GM18870 (cell line): ENCODE measurements at regions not wholly inside any gene's neighbourhood (a gene's known extent, or its start where the extent isn't known, plus 50 kb on each side); places are given as distances from the start of the nearest gene placed in this dataset.

ENCODE experiments used
- ATAC-seq: cut with Tn5 transposase; IDR thresholded peaks from one replicate; pipeline ENCODE4 v1.9.1; 2021; ENCODE audit warnings: moderate library complexity; ENCODE audit not compliant: unreplicated experiment

GRCh38 chr10:10110844-10111490 is 906.7 kb upstream of the CELF2 start:
- ATAC-seq: no peak

DNA sequence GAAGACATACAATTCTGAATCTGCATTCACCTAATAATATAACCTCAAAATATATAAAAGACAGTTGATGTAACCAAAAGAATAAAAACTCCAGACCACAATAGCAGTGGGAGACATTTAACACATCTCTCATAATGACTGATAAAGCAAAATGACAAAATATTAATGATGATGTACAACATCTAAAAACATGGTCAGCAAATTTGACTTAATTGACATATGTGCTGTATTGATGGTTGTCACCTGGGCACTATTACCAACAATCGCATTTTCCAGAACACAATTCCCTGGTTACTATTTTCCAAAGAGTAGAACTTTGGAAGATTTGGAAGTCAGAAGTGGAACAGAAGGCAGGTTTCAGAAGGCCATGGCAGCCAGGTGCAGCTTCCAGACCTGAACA is 899.5 kb upstream of the CELF2 start:
- ATAC-seq: no peak

DNA sequence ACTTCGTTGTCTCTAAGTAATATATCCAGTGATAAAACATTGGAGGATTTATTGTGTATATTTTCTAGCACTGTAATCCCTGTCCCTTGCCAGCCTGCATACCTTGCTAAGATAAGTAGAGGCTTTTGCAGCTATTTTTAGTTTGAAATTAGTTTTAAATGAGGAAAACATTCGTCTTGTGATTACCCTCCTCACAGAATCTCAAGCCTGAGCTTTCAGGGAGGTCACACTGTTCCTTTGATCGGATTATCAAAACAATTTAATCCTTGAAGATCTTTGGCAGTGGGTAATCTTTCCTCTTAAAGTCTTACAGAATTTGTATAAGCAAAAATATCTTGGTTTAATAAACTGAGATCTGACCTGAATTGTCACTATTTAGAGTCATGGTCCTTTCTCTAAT is 897.0 kb upstream of the CELF2 start:
- no peak for ATAC-seq

GRCh38 chr10:10125676-10126075 is 892.0 kb upstream of the CELF2 start:
- ATAC-seq: no peak

DNA sequence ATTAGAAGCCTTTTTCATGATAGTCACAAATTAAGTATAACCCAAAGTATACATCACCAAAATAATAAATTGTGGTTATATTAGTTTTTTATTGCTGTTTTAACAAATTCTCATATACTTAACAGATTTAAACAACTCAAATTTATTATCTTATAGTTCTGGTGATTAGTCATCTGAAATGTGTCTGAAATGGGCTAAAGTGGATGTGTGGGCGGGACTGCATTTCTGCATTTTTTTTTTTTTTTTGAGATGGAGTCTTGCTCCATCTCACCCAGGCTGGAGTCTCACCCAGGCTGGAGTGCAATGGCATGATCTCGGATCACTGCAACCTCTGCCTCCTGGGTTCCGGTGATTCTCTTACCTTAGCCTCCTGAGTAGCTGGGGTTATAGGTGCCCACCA is 891.5 kb upstream of the CELF2 start:
- no peak for ATAC-seq

DNA sequence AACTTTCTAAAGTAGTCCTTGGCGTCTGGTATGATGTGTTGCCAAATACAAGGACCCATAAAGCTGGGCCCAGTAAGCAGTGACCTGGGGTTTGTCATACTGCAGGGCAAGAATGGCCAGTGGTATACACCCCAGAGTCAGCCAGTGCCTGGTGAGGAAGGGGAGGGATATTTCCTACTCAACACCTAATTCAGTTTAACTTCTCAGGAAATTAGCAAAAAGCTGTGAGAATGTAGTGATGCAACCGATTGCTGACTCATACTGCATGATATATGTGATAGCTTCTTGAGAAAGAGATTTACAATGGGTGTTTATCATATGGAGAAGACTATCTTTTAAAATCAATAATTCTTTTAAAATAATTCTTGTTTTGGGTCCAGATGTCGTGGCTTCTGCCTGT is 889.3 kb upstream of the CELF2 start:
- no peak for ATAC-seq

DNA sequence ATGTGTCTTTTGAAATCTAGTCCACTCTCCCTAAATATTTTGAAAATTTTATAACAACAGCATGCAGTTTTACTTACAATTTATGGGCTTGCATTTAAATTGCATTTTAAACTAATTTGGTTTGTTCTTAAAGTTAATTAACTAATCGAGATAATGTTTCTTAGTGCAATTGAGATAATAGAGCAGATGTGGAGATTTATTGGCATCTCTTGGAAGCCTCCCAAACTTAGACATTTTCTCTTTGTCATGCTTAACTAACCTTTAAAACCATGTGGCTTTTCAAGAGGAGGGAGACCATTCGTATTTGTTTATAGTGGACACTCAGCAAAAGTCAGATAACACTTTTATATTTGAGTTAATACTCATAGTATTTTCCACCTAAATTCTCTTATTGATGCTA is 887.0 kb upstream of the CELF2 start:
- ATAC-seq: no peak

DNA sequence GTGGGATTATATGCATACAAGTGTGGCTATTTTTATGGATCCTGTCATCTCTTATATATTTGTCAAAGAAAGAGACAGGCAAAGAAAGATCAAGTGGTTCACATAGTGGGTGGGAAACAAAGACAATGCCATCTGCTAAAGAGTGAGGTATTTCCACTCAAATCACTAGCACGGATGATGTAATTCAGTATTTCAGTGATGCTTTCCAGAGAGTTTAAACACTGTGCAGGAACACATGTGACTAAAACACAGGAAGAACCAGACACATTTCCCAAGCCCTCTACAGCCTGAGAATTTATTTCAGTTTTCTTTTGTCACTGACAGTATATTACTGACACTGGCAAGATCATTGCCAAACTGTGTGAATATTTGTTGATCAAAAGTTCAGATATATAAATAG is 885.7 kb upstream of the CELF2 start:
- no peak for ATAC-seq

- no peak for ATAC-seq
Observed at GRCh38 chr10:10133281-10133680, 884.4 kb upstream of the CELF2 start.

DNA sequence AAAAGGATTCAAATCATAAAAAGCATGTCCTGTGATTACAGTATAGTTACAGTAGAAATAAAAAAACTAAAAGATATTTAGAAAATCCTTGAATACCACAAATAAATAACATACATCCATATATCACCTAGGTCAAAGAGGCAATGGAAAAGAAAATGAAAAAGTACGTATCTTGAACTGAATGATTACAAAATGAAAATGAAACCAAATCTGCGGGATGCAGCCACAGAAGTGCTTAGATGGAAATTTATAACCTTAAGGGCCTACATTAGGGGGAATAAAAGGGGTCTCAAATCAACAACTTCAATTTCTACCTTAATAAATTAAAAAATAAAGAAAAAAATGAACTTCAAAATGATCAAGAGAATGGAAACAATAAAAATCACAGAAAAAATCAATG is 879.0 kb upstream of the CELF2 start:
- no peak for ATAC-seq

GRCh38 chr10:10141782-10142382 is 875.8 kb upstream of the CELF2 start:
- ATAC-seq: no peak

DNA sequence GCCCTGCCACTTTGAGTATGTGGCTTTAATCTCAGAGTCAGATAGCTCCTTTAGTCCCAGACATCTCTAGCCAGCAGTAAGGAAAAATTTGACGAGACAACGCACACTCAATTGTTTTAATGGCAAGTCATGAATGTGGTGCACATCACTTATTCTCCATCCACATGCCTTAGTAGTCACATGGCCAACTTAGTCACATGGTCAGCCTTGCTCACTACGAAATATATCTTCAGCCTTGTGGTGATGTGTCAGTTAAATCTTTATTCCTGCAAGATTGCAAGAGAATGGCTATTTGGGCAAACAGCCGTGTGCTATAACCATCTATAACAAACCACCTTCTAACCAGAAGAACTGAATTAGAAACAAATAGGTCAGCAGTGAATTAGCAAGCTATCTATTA is 871.1 kb upstream of the CELF2 start:
- no peak for ATAC-seq

GRCh38 chr10:10149899-10150298 is 867.8 kb upstream of the CELF2 start:
- ATAC-seq: no peak

DNA sequence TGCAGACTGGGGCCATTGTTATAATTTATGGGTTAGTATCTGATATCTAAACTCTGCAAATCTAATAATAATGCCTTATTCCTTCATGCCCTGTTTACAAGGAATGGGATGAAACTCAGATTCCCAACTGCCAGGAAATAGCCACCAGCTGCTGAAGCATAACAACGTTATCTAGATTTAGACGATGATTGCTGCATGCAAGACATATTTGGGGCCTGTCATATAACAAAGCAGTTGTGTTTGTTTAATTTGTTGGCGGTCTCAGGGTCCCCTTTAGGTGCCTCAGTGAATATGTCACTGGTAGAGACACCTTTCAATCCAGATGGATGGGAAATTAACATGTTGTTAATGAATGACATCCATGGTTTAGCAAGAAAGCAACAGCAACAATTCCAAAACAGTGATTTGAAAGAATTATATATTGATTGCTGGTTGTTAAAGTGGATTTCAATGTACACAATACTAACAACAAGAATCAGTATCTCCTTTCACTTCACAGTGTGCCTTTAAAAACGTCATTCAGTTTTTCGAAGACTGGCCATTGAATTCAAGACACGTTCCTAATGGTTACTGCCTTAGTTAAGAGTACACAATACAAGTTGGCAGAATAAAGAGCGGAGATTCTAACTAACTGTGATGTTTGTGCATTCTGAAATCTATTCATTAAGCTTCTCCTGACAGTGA is 860.6 kb upstream of the CELF2 start:
- ATAC-seq: no peak

DNA sequence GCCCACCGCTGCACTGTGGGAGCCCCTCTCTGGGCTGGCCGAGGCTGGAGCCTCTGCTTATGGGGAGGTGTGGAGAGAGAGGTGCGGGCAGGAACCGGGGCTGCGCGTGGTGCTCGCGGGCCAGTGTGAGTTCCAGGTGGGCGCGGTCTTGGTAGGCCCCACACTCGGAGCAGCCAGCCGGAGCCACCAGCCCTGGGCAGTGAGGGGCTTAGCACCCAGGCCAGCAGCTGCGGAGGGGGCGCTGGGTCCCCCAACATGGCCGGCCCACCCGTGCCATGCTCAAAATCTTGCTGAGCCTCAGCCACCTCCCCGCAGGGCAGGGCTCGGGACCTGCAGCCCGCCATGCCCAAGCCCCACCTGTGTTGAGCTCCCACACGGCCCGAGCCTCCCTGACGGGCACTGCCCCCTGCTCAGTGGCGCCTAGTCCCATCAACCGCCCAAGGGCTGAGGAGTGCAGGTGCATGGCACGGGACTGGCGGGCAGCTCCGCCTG is 856.8 kb upstream of the CELF2 start:
- no peak for ATAC-seq

- ATAC-seq: no peak
Observed at GRCh38 chr10:10164848-10165247, 852.8 kb upstream of the CELF2 start.

DNA sequence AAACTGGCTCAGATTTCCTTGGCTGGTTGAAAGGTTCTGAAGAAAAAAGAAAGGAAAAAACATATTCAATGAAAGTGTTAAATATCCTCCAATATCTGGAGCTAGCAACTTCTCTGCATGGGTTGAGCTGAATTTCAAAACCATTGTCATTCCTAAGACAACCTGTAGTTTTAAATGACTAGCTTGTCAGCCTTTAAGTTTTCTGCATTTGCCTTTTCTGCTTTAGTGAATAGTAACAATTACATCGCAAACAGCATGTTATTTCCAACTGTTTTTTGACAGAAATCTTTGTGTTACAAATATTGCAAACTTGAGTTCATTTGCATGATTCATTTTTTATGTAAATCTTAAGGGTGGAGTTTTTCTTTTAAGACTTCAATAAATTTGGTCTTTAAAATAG is 852.3 kb upstream of the CELF2 start:
- ATAC-seq: no peak

DNA sequence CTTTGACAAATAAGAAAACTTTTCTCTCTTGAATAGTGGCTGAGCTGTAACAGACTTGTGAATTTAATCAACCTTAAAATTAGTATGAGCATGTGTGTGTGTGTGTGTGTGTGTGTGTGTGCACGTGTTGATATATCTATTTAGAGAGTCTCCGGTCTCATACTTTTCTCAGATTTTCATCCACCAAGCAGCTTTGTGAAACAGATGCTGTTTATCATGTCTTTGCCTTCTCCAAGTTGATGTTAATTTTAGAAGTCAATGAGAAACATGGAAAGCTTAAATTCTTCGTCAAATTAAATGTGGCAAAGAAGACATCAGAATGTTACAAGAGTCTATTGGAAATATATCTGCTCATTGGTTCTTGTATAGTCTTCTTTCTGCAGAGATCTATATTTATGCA is 839.2 kb upstream of the CELF2 start:
- ATAC-seq: no peak

DNA sequence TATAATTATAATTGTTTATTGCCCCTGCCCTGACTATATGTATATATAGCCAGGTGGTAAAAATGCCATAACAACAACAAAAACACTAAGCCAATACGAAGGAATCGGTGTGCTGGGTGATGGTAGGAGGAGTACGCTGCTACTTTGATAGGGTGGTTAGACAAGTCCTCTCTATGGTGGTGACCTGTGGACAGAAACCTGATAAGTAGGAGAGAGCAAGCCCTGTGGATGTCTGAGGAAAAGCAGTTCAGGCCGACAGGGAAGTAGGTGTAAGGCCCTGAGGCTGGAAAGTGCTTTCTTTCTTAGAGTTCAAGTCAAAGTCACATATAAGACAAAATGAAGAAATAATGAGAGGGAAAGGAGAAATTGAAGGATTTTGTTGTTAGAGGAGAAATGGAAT is 823.8 kb upstream of the CELF2 start:
- ATAC-seq: no peak

DNA sequence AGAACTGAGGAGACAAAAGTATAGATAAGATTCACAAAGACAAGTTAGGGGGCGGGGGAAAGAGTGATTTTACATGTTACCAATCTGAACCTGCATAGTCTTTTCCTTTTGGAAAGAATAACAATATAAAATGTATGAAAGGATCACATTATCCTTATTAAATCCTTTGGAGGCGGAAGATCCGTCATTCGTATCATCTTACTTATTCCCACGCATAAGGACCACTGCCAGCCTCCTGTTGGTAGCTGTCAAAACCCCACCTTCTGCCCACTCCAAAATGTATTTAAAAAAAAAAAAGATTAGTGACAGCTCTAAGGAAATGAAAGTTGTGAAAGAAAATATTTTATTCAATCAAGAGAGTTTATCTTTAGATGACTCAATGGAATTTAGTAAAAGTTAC is 821.0 kb upstream of the CELF2 start:
- ATAC-seq: no peak

- no peak for ATAC-seq
Observed at GRCh38 chr10:10197423-10197822, 820.2 kb upstream of the CELF2 start.

DNA sequence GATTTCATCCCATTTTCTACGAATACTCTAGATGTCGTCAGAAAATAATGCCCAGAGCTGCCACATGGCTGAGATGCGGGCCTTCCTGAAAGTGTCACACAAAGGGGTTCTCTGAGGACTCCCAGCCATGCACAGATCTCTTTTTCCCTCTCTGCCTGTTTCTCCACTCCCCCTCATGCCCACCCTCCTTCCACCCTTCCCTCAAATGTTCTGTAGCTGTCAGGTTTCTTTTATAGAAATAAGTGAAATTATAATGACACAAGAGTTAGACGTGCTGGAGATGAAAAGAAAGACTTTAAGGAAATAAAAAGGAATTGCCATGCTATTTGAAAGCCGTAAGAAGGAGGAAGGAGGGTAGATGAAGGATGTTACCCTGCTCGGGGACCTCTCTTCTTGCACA is 819.3 kb upstream of the CELF2 start:
- no peak for ATAC-seq
